GM21381 (cell line): ENCODE measurements at regions not wholly inside any gene's neighbourhood (a gene's known extent, or its start where the extent isn't known, plus 50 kb on each side); places are given as distances from the start of the nearest gene placed in this dataset.

Source experiments
- ATAC-seq: cut with Tn5 transposase; IDR thresholded peaks from one replicate; pipeline ENCODE4 v1.9.1; 2021; ENCODE audit warnings: mild to moderate bottlenecking, moderate library complexity; ENCODE audit not compliant: unreplicated experiment

GRCh38 chr16:56093055-56093454, 98.2 kb upstream of the GNAO1 start:
- no peak for ATAC-seq

GRCh38 chr16:56090076-56090475, 101.2 kb upstream of the GNAO1 start:
- ATAC-seq, result no peak

- ATAC-seq, result no peak
These were observed 103.7 kb upstream of the GNAO1 start for GRCh38 chr16:56087626-56088025.

GRCh38 chr16:56081371-56081770, 109.9 kb upstream of the GNAO1 start:
- ATAC-seq, result no peak

GRCh38 chr16:56075732-56076388, 115.4 kb upstream of the GNAO1 start:
- no peak for ATAC-seq

GRCh38 chr16:56073508-56073907, 117.8 kb upstream of the GNAO1 start:
- ATAC-seq, result no peak

GRCh38 chr16:56072096-56072495, 119.2 kb upstream of the GNAO1 start:
- ATAC-seq, result no peak

GRCh38 chr16:56068816-56069215, 122.5 kb upstream of the GNAO1 start:
- ATAC-seq, result no peak

- ATAC-seq, result no peak
These were observed 123.0 kb upstream of the GNAO1 start for GRCh38 chr16:56068314-56068713.

- no peak for ATAC-seq
These were observed 123.9 kb upstream of the GNAO1 start for GRCh38 chr16:56067406-56067805.

GRCh38 chr16:56066617-56067016, 124.7 kb upstream of the GNAO1 start:
- no peak for ATAC-seq

GRCh38 chr16:56063111-56063510, 128.2 kb upstream of the GNAO1 start:
- ATAC-seq, result no peak

GRCh38 chr16:56057151-56057550, 134.1 kb upstream of the GNAO1 start:
- no peak for ATAC-seq

- no peak for ATAC-seq
These were observed 140.4 kb upstream of the GNAO1 start for GRCh38 chr16:56050916-56051315.

- peak; percentile 92 for ATAC-seq
These were observed 142.7 kb upstream of the GNAO1 start for GRCh38 chr16:56048425-56049105.

- ATAC-seq, result no peak
These were observed 143.7 kb upstream of the GNAO1 start for GRCh38 chr16:56047307-56048234.

- no peak for ATAC-seq
These were observed 148.9 kb upstream of the GNAO1 start for GRCh38 chr16:56042416-56042815.

- ATAC-seq, result peak; percentile 61
These were observed 149.6 kb upstream of the GNAO1 start for GRCh38 chr16:56041556-56042140.

GRCh38 chr16:56038564-56039098, 152.7 kb upstream of the GNAO1 start:
- ATAC-seq, result no peak

GRCh38 chr16:56032072-56032471, 156.9 kb upstream of the CES5A start:
- no peak for ATAC-seq

- ATAC-seq, result no peak
These were observed 153.9 kb upstream of the CES5A start for GRCh38 chr16:56029026-56029425.
